ENCODE measurements at regions not wholly inside any gene's neighbourhood (a gene's known extent, or its start where the extent isn't known, plus 50 kb on each side); places are given as distances from the start of the nearest gene placed in this dataset.

GRCh38 chr4:28890949-28891775 is 1829.0 kb upstream of the PCDH7 start:
- no peak for TF ChIP-seq CTCF (IDR thresholded peaks at IDR 0.05; ENCODE audit: borderline replicate concordance, insufficient read depth, low read depth, low read length)
- H3K4me3 ChIP-seq (ENCODE audit: low read depth, low read length), result no peak overlapping the region

- no peak for TF ChIP-seq CTCF (IDR thresholded peaks at IDR 0.05; ENCODE audit: borderline replicate concordance, insufficient read depth, low read depth, low read length)
- H3K4me3 ChIP-seq (ENCODE audit: low read depth, low read length), result no peak overlapping the region
Observed at GRCh38 chr4:28913466-28913865, 1806.7 kb upstream of the PCDH7 start.

DNA sequence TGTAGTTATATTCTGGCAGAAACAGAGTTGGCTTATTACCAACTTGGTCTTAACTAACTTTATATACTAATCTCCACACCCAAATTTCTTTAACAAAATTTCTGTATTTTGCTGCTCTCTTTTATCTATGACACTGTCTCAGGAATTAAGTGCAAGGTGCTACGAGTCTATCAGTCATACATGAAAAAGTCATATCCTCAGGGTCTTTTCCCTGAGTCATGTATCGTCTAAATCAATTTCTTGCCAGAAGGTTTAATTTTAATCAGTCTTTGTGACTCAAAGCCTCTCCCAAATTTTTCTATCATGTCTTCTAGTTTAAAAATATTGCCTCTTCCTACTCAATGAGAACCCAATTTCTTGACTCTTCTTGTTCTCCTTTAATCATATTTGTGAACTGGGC is 1803.6 kb upstream of the PCDH7 start:
- H3K4me3 ChIP-seq (ENCODE audit: low read depth, low read length), result no peak overlapping the region
- no peak for TF ChIP-seq CTCF (IDR thresholded peaks at IDR 0.05; ENCODE audit: borderline replicate concordance, insufficient read depth, low read depth, low read length)

DNA sequence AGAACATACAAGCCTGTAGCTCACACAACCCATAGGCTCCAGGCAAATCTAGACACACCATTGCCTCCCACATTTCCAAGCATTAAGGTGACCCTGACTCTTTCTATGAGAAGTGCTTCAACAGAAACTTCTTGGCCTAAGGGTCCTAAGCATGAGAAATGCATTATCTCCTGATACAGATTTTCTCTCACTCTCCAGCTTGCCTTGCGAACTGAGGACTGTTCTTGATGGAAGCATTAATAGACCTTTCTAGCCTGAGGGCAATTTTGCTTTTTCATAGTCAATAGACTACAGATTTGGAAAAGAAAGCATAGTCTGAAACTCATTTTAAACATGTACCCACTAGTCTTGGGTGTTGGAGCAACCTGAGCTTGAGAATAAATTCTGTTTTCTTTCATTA is 1801.3 kb upstream of the PCDH7 start:
- no peak for TF ChIP-seq CTCF (IDR thresholded peaks at IDR 0.05; ENCODE audit: borderline replicate concordance, insufficient read depth, low read depth, low read length)
- H3K4me3 ChIP-seq (ENCODE audit: low read depth, low read length), result no peak overlapping the region

DNA sequence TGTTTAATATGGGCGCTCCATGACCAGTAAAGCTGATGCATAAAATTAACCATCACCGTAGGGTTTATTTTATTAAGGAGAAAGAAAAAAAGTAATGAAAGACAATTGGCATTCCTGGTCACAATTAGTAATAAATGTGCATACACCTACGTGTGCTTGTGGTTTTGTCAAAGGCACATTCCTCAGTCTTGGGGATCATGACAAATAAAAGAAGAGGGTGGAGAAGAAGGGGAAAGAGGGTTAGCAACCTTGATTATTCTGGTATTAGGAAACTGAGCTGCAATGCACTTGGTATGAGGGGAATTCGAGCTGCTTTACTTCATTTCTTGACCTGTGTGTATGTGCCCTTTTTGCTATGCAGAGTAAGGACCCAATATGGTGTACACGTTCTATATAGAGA is 1798.3 kb upstream of the PCDH7 start:
- no peak overlapping the region for H3K4me3 ChIP-seq (ENCODE audit: low read depth, low read length)
- no peak for TF ChIP-seq CTCF (IDR thresholded peaks at IDR 0.05; ENCODE audit: borderline replicate concordance, insufficient read depth, low read depth, low read length)

DNA sequence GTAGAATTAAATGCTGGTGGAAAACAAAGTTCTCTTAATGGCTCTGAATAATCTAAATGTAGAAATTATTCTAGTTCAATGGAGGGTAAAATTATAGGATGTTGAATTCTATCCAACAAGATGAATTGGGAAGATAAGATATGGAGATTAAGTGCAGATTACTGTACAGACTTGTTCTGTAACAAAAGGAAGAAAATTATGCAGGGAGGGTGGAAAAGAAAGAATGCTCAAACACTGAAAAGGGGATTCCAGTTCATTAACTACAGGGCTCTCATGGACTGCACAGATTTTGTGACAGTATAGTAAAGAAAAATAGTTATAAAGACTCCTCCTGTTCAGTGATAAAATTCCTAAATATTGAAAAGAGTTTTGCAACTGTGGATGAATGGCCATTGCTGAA is 1794.0 kb upstream of the PCDH7 start:
- TF ChIP-seq CTCF (IDR thresholded peaks at IDR 0.05; ENCODE audit: borderline replicate concordance, insufficient read depth, low read depth, low read length), result no peak
- no peak overlapping the region for H3K4me3 ChIP-seq (ENCODE audit: low read depth, low read length)

DNA sequence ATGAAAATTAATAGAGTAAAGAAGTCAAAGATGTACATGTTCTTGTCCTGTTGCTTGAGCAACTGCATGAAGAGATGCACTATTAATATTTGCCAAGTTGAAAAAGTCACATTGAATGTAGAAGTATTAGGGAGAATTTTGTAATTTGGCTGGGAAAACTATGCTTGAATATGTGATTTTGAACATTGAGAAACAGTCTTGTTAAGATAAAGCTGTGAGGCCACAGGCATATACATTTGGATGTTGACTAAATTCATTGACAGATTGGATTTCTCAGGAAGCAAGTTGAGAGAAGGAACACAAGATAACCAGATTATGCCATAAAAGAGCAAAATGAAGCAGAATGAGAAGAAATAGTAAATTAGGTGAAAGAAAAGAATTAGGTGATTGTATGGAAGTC is 1777.5 kb upstream of the PCDH7 start:
- H3K4me3 ChIP-seq (ENCODE audit: low read depth, low read length), result no peak overlapping the region
- TF ChIP-seq CTCF (IDR thresholded peaks at IDR 0.05; ENCODE audit: borderline replicate concordance, insufficient read depth, low read depth, low read length), result no peak
